Esophagus squamous epithelium (tissue), 5 donors: ENCODE measurements at regions not wholly inside any gene's neighbourhood (a gene's known extent, or its start where the extent isn't known, plus 50 kb on each side); places are given as distances from the start of the nearest gene placed in this dataset.
"Not testable (repeated sequence)": the region's sequence is repeated elsewhere in the genome, so short reads cannot be mapped to it uniquely, and the experiment has no call there.

Experiments used
- DNase-seq: peaks from one replicate; lab custom pipeline; 2025; lab: John Stamatoyannopoulos, UW
- H3K27ac ChIP-seq, 4 donors: fragments of 200-600 bp; sonication (generic); one replicate each; pipeline ENCODE4 v1.5.1; 2016 to 2019; ENCODE audit warnings: mild to moderate bottlenecking in 1 of 4
- H3K27me3 ChIP-seq, 4 donors: fragments of 200-600 bp; sonication (generic); 1 replicate in 3 of 4; 2 replicates in 1 of 4; pipeline versions ENCODE4 v1.5.1 to v1.6.0; 2017 to 2021; ENCODE audit warnings: antibody characterized with exemption in 1 of 4
- H3K36me3 ChIP-seq, 3 donors: fragments of 200-600 bp; sonication (generic); one replicate each; pipeline ENCODE4 v1.5.1; 2016 to 2019
- H3K4me1 ChIP-seq, 3 donors: fragments of 200-600 bp; sonication (generic); one replicate each; pipeline ENCODE4 v1.5.1; 2017 to 2019
- H3K4me3 ChIP-seq, 4 donors: fragments of 200-600 bp; sonication (generic); 1 replicate in 3 of 4; 2 replicates in 1 of 4; pipeline ENCODE4 v1.5.1; 2016 to 2019; ENCODE audit warnings: mild to moderate bottlenecking in 2 of 4, moderate library complexity in 1 of 4
- H3K9me3 ChIP-seq, 3 donors: fragments of 200-600 bp; sonication (generic); one replicate each; pipeline ENCODE4 v1.5.1; 2016 to 2019
- CTCF ChIP-seq, 6 experiments: fragments of 450-650 bp in 4 of 6; fragments of 200-600 bp in 2 of 6; sonication (generic) in 2 of 6; IDR thresholded peaks; one replicate each; pipeline ENCODE4 v1.5.1; 2016 to 2019; ENCODE audit warnings: antibody characterized with exemption in 6 of 6, mild to moderate bottlenecking in 4 of 6, moderate library complexity in 4 of 6
- POLR2A ChIP-seq, 4 donors: fragments of 450-650 bp; IDR thresholded peaks; one replicate each; pipeline ENCODE4 v1.6.1; 2017; ENCODE audit warnings: antibody characterized with exemption in 4 of 4, mild to moderate bottlenecking in 4 of 4, moderate library complexity in 3 of 4
- WGBS, 2 donors: methylation state at CpG; one replicate each; pipeline ENCODE4 v1.1.5; 2018; 5-methylcytosine and 5-hydroxymethylcytosine counted together
- intact Hi-C: fragments of 100-400 bp; cut with DNase I; formaldehyde crosslinking; loops from one replicate; pipeline ENCODE4 v1.15.0; 2022
- donor health status: DM: yes; HTN: yes; CAD: no.

- no peaks in the 10 kb centered on the region for H3K27me3 ChIP-seq
- intact Hi-C loops: no loop called here
- H3K9me3 ChIP-seq: peaks cover 0 to 5% (median 0%) of the 10 kb centered on the region in 3 donors
- H3K4me1 ChIP-seq: no peaks in the 10 kb centered on the region
- TF ChIP-seq POLR2A (IDR thresholded peaks at IDR 0.05) (no peak), CTCF (IDR thresholded peaks at IDR 0.05) (no peak)
- no peaks in the 10 kb centered on the region for H3K36me3 ChIP-seq
- no peak overlapping the region for H3K4me3 ChIP-seq
- DNase-seq: no peak
- no peak overlapping the region for H3K27ac ChIP-seq
Measured at GRCh38 chr16:46519063-46519462, 102.1 kb downstream of the SHCBP1 start.

DNA sequence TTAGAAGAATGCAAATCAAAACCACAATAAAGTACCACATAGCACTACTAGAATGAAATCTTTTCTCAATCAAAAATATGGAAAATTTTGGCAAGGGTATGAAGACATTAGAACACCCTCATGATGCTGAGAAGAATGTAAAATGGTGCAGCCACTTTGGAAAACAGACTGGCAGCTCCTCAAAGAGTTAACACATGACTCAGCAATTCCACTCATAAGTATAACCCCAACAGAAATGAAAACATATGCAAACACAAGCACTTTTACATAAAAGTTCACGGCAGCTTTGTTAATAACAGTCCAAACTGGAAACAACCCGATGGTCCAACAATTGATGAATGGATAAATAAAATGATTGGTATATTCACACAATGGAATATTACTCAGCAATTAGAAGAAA lies 124.5 kb downstream of the SHCBP1 start:
- WGBS, 2 donors: 74 to 79% methylated on average over 2 of the region's 2 CpGs
- Histone ChIP-seq H3K4me1 (no peaks in the 10 kb centered on the region), H3K27me3 (no peaks in the 10 kb centered on the region), H3K27ac (no peak overlapping the region), H3K36me3 (no peaks in the 10 kb centered on the region), H3K9me3 (no peaks in the 10 kb centered on the region), H3K4me3 (no peak overlapping the region)
- TF ChIP-seq POLR2A (IDR thresholded peaks at IDR 0.05): no peak
- no peak for TF ChIP-seq CTCF (IDR thresholded peaks at IDR 0.05)
- intact Hi-C loops: no loop called here
- DNase-seq: no peak

DNA sequence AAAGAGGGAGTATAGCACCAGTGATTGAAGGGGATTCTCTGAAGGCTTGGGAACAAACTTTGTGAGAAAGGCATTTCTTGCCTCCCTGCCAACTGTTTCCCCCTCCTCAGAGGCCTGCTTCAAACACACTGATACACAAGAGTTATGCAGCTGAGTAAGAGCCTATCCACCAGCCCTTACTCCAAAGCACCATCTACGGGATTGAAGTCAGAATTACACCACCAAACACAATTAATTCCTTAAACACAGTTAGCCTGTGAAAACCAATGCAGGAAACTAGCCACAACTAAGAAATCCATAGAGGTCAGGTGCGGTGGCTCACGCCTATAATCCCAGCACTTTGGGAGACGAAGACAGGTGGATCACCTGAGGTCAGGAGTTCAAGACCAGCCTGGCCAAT lies 138.3 kb downstream of the SHCBP1 start:
- 27 to 38% methylated on average over 3 of the region's 4 CpGs for WGBS, 2 donors
- peaks cover 0 to 10% (median 0%) of the 10 kb centered on the region in 3 donors for H3K9me3 ChIP-seq
- intact Hi-C loops: no loop called here

DNA sequence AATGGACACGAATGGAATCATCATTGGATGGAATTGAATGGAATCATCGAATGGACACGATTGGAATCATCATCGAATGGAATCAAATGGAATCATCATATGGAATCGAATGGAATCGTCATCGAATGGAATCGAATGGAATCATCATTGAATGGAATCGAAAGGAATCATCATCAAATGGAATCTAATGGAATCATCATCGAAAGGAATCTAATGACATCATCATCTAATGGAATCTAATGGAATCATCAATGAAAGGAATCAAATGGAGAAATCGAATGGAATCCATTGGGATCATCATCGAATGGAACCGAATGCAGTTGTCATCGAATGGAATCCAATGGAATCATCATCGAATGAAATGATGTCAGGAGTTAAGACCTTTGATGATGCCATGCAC lies 154.9 kb downstream of the SHCBP1 start:
- H3K9me3 ChIP-seq: peaks cover 0 to 29% (median 0%) of the 10 kb centered on the region in 3 donors

More for the DNA sequence above, 138.3 kb downstream of the SHCBP1 start:
- Histone ChIP-seq H3K36me3 (no peaks in the 10 kb centered on the region), H3K4me3 (no peak overlapping the region), H3K27ac (no peak overlapping the region), H3K4me1 (no peaks in the 10 kb centered on the region), H3K27me3 (no peaks in the 10 kb centered on the region)
- TF ChIP-seq POLR2A (IDR thresholded peaks at IDR 0.05) (no peak), CTCF (IDR thresholded peaks at IDR 0.05) (no peak)
- no peak for DNase-seq

GRCh38 chr16:46454801-46455200 lies 166.4 kb downstream of the SHCBP1 start:
- H3K27me3 ChIP-seq: not testable (repeated sequence)

More for the DNA sequence above, 154.9 kb downstream of the SHCBP1 start:
- intact Hi-C loops: no loop called here
- 76 to 80% methylated on average over 15 of the region's 15 CpGs for WGBS, 2 donors
- Histone ChIP-seq H3K27me3 (no peaks in the 10 kb centered on the region), H3K36me3 (no peaks in the 10 kb centered on the region), H3K4me3 (no peak overlapping the region), H3K4me1 (no peaks in the 10 kb centered on the region), H3K27ac (no peak overlapping the region)
- TF ChIP-seq CTCF (IDR thresholded peaks at IDR 0.05) (no peak), POLR2A (IDR thresholded peaks at IDR 0.05) (no peak)
- no peak for DNase-seq

More at GRCh38 chr16:46454801-46455200, 166.4 kb downstream of the SHCBP1 start:
- H3K36me3 ChIP-seq, intact Hi-C loops, H3K4me1 ChIP-seq, H3K4me3 ChIP-seq, H3K9me3 ChIP-seq, DNase-seq, H3K27ac ChIP-seq: not testable (repeated sequence)
- 54 to 71% methylated on average over 8 to 10 of the region's 10 CpGs for WGBS, 2 donors
